NB4 (cell line): ENCODE measurements at regions not wholly inside any gene's neighbourhood (a gene's known extent, or its start where the extent isn't known, plus 50 kb on each side); places are given as distances from the start of the nearest gene placed in this dataset.

ENCODE experiments used
- MYC ChIP-seq: IDR thresholded peaks from 2 replicates; pipeline ENCODE4 v1.6.1; 2011; ENCODE audit warnings: low read depth, low read length
- POLR2A ChIP-seq: IDR thresholded peaks from 2 replicates; pipeline ENCODE4 v1.6.1; 2011; ENCODE audit warnings: mild to moderate bottlenecking; ENCODE audit not compliant: insufficient read length; ENCODE audit errors: extremely low read depth
- TF ChIP-seq, protein P1 (sequence below): IDR thresholded peaks from one replicate; pipeline ENCODE4 v1.5.1; 2012; ENCODE audit warnings: low read depth, low read length

DNA sequence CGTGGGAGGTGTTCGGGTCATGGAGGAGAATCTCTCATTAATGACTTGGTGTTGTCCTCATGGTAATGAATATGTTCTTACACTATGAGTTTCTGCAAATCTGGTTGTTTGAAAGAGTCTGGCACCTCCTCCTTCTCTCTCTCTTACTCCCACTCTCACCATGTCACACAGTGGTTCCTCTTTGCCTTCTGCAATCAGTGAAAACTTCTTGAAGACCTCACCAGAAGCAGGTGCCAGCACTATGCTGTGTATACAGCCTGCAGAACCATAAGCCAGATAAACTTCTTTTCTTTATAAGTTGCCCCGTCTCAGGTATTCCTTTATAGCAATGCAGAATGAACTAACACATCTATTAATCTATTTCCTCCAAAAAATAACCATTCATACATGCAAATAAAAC, 275.0 kb downstream of the ANTXR2 start:
- no peak for TF ChIP-seq POLR2A
- TF ChIP-seq, protein P1, sequence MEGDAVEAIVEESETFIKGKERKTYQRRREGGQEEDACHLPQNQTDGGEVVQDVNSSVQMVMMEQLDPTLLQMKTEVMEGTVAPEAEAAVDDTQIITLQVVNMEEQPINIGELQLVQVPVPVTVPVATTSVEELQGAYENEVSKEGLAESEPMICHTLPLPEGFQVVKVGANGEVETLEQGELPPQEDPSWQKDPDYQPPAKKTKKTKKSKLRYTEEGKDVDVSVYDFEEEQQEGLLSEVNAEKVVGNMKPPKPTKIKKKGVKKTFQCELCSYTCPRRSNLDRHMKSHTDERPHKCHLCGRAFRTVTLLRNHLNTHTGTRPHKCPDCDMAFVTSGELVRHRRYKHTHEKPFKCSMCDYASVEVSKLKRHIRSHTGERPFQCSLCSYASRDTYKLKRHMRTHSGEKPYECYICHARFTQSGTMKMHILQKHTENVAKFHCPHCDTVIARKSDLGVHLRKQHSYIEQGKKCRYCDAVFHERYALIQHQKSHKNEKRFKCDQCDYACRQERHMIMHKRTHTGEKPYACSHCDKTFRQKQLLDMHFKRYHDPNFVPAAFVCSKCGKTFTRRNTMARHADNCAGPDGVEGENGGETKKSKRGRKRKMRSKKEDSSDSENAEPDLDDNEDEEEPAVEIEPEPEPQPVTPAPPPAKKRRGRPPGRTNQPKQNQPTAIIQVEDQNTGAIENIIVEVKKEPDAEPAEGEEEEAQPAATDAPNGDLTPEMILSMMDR, result no peak
- no peak for TF ChIP-seq MYC
